ENCODE measurements at regions not wholly inside any gene's neighbourhood (a gene's known extent, or its start where the extent isn't known, plus 50 kb on each side); places are given as distances from the start of the nearest gene placed in this dataset.

GRCh38 chr2:43090317-43090716, 136.1 kb downstream of the ZFP36L2 start:
- DNase-seq (ENCODE audit: low spot score): no peak
- Histone ChIP-seq H3K4me1 (peaks cover 0 to 25% of the 10 kb centered on the region in 2 donors), H3K27me3 (no peaks in the 10 kb centered on the region), H3K4me3 (no peak overlapping the region), H3K36me3 (no peaks in the 10 kb centered on the region), H3K27ac (no peak overlapping the region), H3K9me3 (peaks cover 0 to 12% of the 10 kb centered on the region in 2 donors)
- TF ChIP-seq, protein P1, sequence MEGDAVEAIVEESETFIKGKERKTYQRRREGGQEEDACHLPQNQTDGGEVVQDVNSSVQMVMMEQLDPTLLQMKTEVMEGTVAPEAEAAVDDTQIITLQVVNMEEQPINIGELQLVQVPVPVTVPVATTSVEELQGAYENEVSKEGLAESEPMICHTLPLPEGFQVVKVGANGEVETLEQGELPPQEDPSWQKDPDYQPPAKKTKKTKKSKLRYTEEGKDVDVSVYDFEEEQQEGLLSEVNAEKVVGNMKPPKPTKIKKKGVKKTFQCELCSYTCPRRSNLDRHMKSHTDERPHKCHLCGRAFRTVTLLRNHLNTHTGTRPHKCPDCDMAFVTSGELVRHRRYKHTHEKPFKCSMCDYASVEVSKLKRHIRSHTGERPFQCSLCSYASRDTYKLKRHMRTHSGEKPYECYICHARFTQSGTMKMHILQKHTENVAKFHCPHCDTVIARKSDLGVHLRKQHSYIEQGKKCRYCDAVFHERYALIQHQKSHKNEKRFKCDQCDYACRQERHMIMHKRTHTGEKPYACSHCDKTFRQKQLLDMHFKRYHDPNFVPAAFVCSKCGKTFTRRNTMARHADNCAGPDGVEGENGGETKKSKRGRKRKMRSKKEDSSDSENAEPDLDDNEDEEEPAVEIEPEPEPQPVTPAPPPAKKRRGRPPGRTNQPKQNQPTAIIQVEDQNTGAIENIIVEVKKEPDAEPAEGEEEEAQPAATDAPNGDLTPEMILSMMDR (IDR thresholded peaks at IDR 0.05): no peak

GRCh38 chr2:43088143-43089073, 138.0 kb downstream of the ZFP36L2 start:
- TF ChIP-seq, protein P1 (IDR thresholded peaks at IDR 0.05): no peak
- Histone ChIP-seq H3K9me3 (peaks cover 0 to 12% of the 10 kb centered on the region in 2 donors), H3K4me1 (peaks cover 0 to 44% of the 10 kb centered on the region in 2 donors), H3K27me3 (no peaks in the 10 kb centered on the region), H3K4me3 (no peak overlapping the region), H3K27ac (peak overlapping the region; percentile 91 to 93), H3K36me3 (no peaks in the 10 kb centered on the region)
- no peak for DNase-seq (ENCODE audit: low spot score)

DNA sequence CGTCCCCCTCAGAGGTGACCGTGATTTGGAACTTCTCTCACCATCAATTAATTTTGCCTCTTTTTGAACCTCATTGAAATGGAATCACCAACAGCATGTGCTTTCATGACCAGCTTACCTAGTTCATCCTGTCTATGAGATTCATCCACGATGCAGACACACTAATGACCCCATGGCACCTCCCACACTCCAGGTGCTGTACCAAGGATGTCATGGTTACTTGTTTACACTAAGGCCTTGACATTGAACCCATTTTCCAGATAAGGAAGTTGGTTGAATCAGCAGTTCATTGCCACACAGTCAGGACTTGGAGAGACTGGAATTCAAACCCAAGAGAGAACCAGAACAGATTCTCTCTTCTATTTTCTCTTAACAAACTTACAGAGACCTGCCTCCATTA, 139.0 kb downstream of the ZFP36L2 start:
- TF ChIP-seq, protein P1 (IDR thresholded peaks at IDR 0.05): no peak
- Histone ChIP-seq H3K36me3 (no peaks in the 10 kb centered on the region), H3K4me1 (peaks cover 0 to 54% of the 10 kb centered on the region in 2 donors), H3K27me3 (no peaks in the 10 kb centered on the region), H3K27ac (peak overlapping the region; percentile 91 to 93), H3K4me3 (no peak overlapping the region), H3K9me3 (peaks cover 0 to 12% of the 10 kb centered on the region in 2 donors)
- DNase-seq (ENCODE audit: low spot score): no peak

- H3K4me3 ChIP-seq: no peak overlapping the region
- peaks cover 0 to 12% of the 10 kb centered on the region in 2 donors for H3K9me3 ChIP-seq
- DNase-seq (ENCODE audit: low spot score): peak; percentile 93
- no peaks in the 10 kb centered on the region for H3K36me3 ChIP-seq
- peaks cover 0 to 62% of the 10 kb centered on the region in 2 donors for H3K4me1 ChIP-seq
- peak overlapping the region; percentile 91 to 93 for H3K27ac ChIP-seq
- no peaks in the 10 kb centered on the region for H3K27me3 ChIP-seq
- TF ChIP-seq, protein P1 (IDR thresholded peaks at IDR 0.05): no peak
Measured at GRCh38 chr2:43086451-43087221, 139.8 kb downstream of the ZFP36L2 start.

DNA sequence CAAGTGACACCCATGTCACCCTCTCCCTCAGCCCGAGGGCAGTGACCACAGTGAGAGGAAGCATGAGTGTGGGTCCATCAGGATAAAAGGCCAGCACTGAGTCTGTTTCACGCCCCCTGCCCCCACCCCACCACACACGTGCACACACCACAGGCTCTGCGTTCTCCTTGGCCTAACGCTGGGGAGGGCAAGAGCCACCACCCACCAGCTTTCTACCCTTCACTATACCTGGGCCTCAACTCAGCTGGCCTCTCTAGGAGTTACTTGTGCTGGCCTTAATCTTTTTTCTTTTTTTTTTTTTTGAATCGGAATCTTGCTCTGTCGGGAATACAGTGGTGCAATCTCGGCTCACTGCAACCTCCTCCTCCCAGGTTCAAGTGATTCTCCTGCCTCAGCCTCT, 140.5 kb downstream of the ZFP36L2 start:
- Histone ChIP-seq H3K27me3 (no peaks in the 10 kb centered on the region), H3K27ac (peak overlapping the region; percentile 91 to 93), H3K36me3 (no peaks in the 10 kb centered on the region), H3K9me3 (peaks cover 0 to 9% of the 10 kb centered on the region in 2 donors), H3K4me1 (peaks cover 0 to 66% of the 10 kb centered on the region in 2 donors), H3K4me3 (no peak overlapping the region)
- DNase-seq (ENCODE audit: low spot score): no peak
- TF ChIP-seq, protein P1 (IDR thresholded peaks at IDR 0.05): no peak
